GM19238 (cell line): ENCODE measurements at regions not wholly inside any gene's neighbourhood (a gene's known extent, or its start where the extent isn't known, plus 50 kb on each side); places are given as distances from the start of the nearest gene placed in this dataset.

Experiments used
- DNase-seq: peaks from one replicate; pipeline ENCODE4 v3.0.0; 2011; ENCODE audit warnings: low spot score; ENCODE audit not compliant: insufficient read length

GRCh38 chr14:97634751-97635150, 837.6 kb downstream of the VRK1 start:
- no peak for DNase-seq

- no peak for DNase-seq
Observed at GRCh38 chr14:97638864-97639263, 841.7 kb downstream of the VRK1 start.

- no peak for DNase-seq
Observed at GRCh38 chr14:97640031-97640430, 842.8 kb downstream of the VRK1 start.

- no peak for DNase-seq
Observed at GRCh38 chr14:97641827-97642226, 844.6 kb downstream of the VRK1 start.

GRCh38 chr14:97642631-97643030, 845.4 kb downstream of the VRK1 start:
- DNase-seq, result no peak

GRCh38 chr14:97644365-97644764, 847.2 kb downstream of the VRK1 start:
- DNase-seq, result no peak

GRCh38 chr14:97649752-97650151, 852.6 kb downstream of the VRK1 start:
- no peak for DNase-seq

- no peak for DNase-seq
Observed at GRCh38 chr14:97655169-97655948, 858.2 kb downstream of the VRK1 start.

GRCh38 chr14:97657609-97658008, 860.4 kb downstream of the VRK1 start:
- no peak for DNase-seq

- DNase-seq, result no peak
Observed at GRCh38 chr14:97687944-97688630, 890.9 kb downstream of the VRK1 start.

GRCh38 chr14:97688631-97689336, 891.6 kb downstream of the VRK1 start:
- DNase-seq, result no peak

GRCh38 chr14:97692084-97692483, 894.9 kb downstream of the VRK1 start:
- DNase-seq, result no peak

GRCh38 chr14:97695456-97695981, 898.3 kb downstream of the VRK1 start:
- no peak for DNase-seq

- no peak for DNase-seq
Observed at GRCh38 chr14:97697772-97698171, 900.6 kb downstream of the VRK1 start.

- DNase-seq, result no peak
Observed at GRCh38 chr14:97699026-97699425, 901.8 kb downstream of the VRK1 start.

- no peak for DNase-seq
Observed at GRCh38 chr14:97703006-97703760, 906.0 kb downstream of the VRK1 start.

- DNase-seq, result no peak
Observed at GRCh38 chr14:97704316-97704885, 907.2 kb downstream of the VRK1 start.

- no peak for DNase-seq
Observed at GRCh38 chr14:97705107-97705506, 907.9 kb downstream of the VRK1 start.

- DNase-seq, result no peak
Observed at GRCh38 chr14:97705976-97706375, 908.8 kb downstream of the VRK1 start.

GRCh38 chr14:97706819-97707218, 909.6 kb downstream of the VRK1 start:
- DNase-seq, result no peak

- DNase-seq, result no peak
Observed at GRCh38 chr14:97707603-97708002, 910.4 kb downstream of the VRK1 start.
